Gastrocnemius medialis (tissue), 4 donors: ENCODE measurements at regions not wholly inside any gene's neighbourhood (a gene's known extent, or its start where the extent isn't known, plus 50 kb on each side); places are given as distances from the start of the nearest gene placed in this dataset.

Source experiments
- CTCF ChIP-seq, 5 experiments: fragments of 450-650 bp in 3 of 5; fragments of 200-600 bp in 2 of 5; sonication (generic) in 2 of 5; IDR thresholded peaks in 4 of 5; conservative IDR thresholded peaks in 1 of 5; 1 replicate in 4 of 5; 2 replicates in 1 of 5; pipeline ENCODE4 v1.5.1; 2016 to 2019; ENCODE audit warnings: antibody characterized with exemption in 5 of 5, mild to moderate bottlenecking in 3 of 5, moderate library complexity in 3 of 5
- POLR2A ChIP-seq, 2 donors: fragments of 450-650 bp; IDR thresholded peaks; one replicate each; pipeline ENCODE4 v1.6.1; 2017; ENCODE audit warnings: antibody characterized with exemption in 2 of 2, mild to moderate bottlenecking in 2 of 2, moderate library complexity in 2 of 2

- TF ChIP-seq CTCF (IDR thresholded peaks at IDR 0.05 in 4 of 5, conservative IDR thresholded peaks at IDR 0.05 in 1 of 5), result no peak
- TF ChIP-seq POLR2A (IDR thresholded peaks at IDR 0.05), result no peak
Measured at GRCh38 chr18:30852541-30852940, 190.0 kb downstream of the DSC3 start.
